ENCODE measurements at regions not wholly inside any gene's neighbourhood (a gene's known extent, or its start where the extent isn't known, plus 50 kb on each side); places are given as distances from the start of the nearest gene placed in this dataset.

GRCh38 chr16:73584157-73584556 lies 536.2 kb upstream of the ZFHX3 start:
- H3K36me3 ChIP-seq (ENCODE audit: low read depth, low read length) = no peaks in the 10 kb centered on the region
- no peak overlapping the region for H3K4me3 ChIP-seq (ENCODE audit: low read length)
- H2AFZ ChIP-seq (ENCODE audit: low read length) = no peak overlapping the region
- no peaks in the 10 kb centered on the region for H4K20me1 ChIP-seq (ENCODE audit: low read length)
- H3K9me3 ChIP-seq (ENCODE audit: low read length) = no peaks in the 10 kb centered on the region
- intact Hi-C loops (cut with micrococcal nuclease) = no loop called here
- DNase-seq (no peak), ATAC-seq (no peak)
- no peak overlapping the region for H3K27ac ChIP-seq (ENCODE audit: low read length)
- CTCF ChIA-PET = no interaction called here
- no peak overlapping the region for H3K4me2 ChIP-seq (ENCODE audit: low read length)
- no peaks in the 10 kb centered on the region for H3F3A ChIP-seq (ENCODE audit: low read length, unreplicated experiment)
- POLR2A ChIA-PET (ENCODE audit: unreplicated experiment) = no interaction called here
- H3K27me3 ChIP-seq (ENCODE audit: low read length) = no peaks in the 10 kb centered on the region
- H3K9me2 ChIP-seq (replicated peaks; ENCODE audit: low read length) = no peaks in the 10 kb centered on the region
- no peaks in the 10 kb centered on the region for H3K79me2 ChIP-seq (ENCODE audit: low read length)
- TF ChIP-seq EZH2 (IDR thresholded peaks at IDR 0.05; ENCODE audit: low read length, unreplicated experiment) (no peak), EZH2phosphoT487 (IDR thresholded peaks at IDR 0.05; ENCODE audit: borderline replicate concordance, low read length) (no peak), CTCF (conservative IDR thresholded peaks at IDR 0.05; ENCODE audit: low read depth, low read length) (no peak)
- no TSS peak for BruUV-seq (replicated peaks)
- H3K4me1 ChIP-seq (ENCODE audit: insufficient read depth, low read length) = no peaks in the 10 kb centered on the region
- H3K9ac ChIP-seq (ENCODE audit: low read length) = no peak overlapping the region

- DNase-seq = peak; percentile 23
- no peaks in the 10 kb centered on the region for H4K20me1 ChIP-seq (ENCODE audit: low read length)
- intact Hi-C loops (cut with micrococcal nuclease) = no loop called here
- CTCF ChIA-PET = no interaction called here
- no peaks in the 10 kb centered on the region for H3K79me2 ChIP-seq (ENCODE audit: low read length)
- no peak overlapping the region for H3K4me3 ChIP-seq (ENCODE audit: low read length)
- H3K4me1 ChIP-seq (ENCODE audit: insufficient read depth, low read length) = no peaks in the 10 kb centered on the region
- POLR2A ChIA-PET (ENCODE audit: unreplicated experiment) = interaction anchor here (0.9 kb wide), 1 partner anchor 306 kb away, joined by 3 read pairs; no protein-coding TSS in a partner anchor
- no peaks in the 10 kb centered on the region for H3K36me3 ChIP-seq (ENCODE audit: low read depth, low read length)
- no peak overlapping the region for H2AFZ ChIP-seq (ENCODE audit: low read length)
- BruUV-seq (replicated peaks) = no TSS peak
- H3K27me3 ChIP-seq (ENCODE audit: low read length) = peaks cover 56% of the 10 kb centered on the region
- H3K4me2 ChIP-seq (ENCODE audit: low read length) = no peak overlapping the region
- ATAC-seq = no peak
- no peak for TF ChIP-seq EZH2 (IDR thresholded peaks at IDR 0.05; ENCODE audit: low read length, unreplicated experiment)
- TF ChIP-seq EZH2phosphoT487 (IDR thresholded peaks at IDR 0.05; ENCODE audit: borderline replicate concordance, low read length) = no peak
- no peak overlapping the region for H3K9ac ChIP-seq (ENCODE audit: low read length)
- H3F3A ChIP-seq (ENCODE audit: low read length, unreplicated experiment) = no peaks in the 10 kb centered on the region
- H3K27ac ChIP-seq (ENCODE audit: low read length) = no peak overlapping the region
- H3K9me2 ChIP-seq (replicated peaks; ENCODE audit: low read length) = no peaks in the 10 kb centered on the region
- no peaks in the 10 kb centered on the region for H3K9me3 ChIP-seq (ENCODE audit: low read length)
Observed at GRCh38 chr16:73572135-73572828, 524.4 kb upstream of the ZFHX3 start.

GRCh38 chr16:73569266-73569980 lies 521.5 kb upstream of the ZFHX3 start:
- no peaks in the 10 kb centered on the region for H3F3A ChIP-seq (ENCODE audit: low read length, unreplicated experiment)
- TF ChIP-seq EZH2phosphoT487 (IDR thresholded peaks at IDR 0.05; ENCODE audit: borderline replicate concordance, low read length) = no peak
- no peak for TF ChIP-seq CTCF (conservative IDR thresholded peaks at IDR 0.05; ENCODE audit: low read depth, low read length)
- TF ChIP-seq EZH2 (IDR thresholded peaks at IDR 0.05; ENCODE audit: low read length, unreplicated experiment) = no peak
- no peak overlapping the region for H3K4me2 ChIP-seq (ENCODE audit: low read length)
- no peaks in the 10 kb centered on the region for H4K20me1 ChIP-seq (ENCODE audit: low read length)
- intact Hi-C loops (cut with micrococcal nuclease) = no loop called here
- no peak overlapping the region for H3K4me3 ChIP-seq (ENCODE audit: low read length)
- no peaks in the 10 kb centered on the region for H3K79me2 ChIP-seq (ENCODE audit: low read length)
- DNase-seq (no peak), ATAC-seq (no peak)
- ChIA-PET POLR2A (ENCODE audit: unreplicated experiment) (no interaction called here), CTCF (no interaction called here)
- H3K36me3 ChIP-seq (ENCODE audit: low read depth, low read length) = no peaks in the 10 kb centered on the region
- H2AFZ ChIP-seq (ENCODE audit: low read length) = no peak overlapping the region
- no peak overlapping the region for H3K27ac ChIP-seq (ENCODE audit: low read length)
- no peaks in the 10 kb centered on the region for H3K9me2 ChIP-seq (replicated peaks; ENCODE audit: low read length)
- H3K4me1 ChIP-seq (ENCODE audit: insufficient read depth, low read length) = no peaks in the 10 kb centered on the region
- H3K9me3 ChIP-seq (ENCODE audit: low read length) = no peaks in the 10 kb centered on the region
- no peak overlapping the region for H3K9ac ChIP-seq (ENCODE audit: low read length)
- peaks cover 41% of the 10 kb centered on the region for H3K27me3 ChIP-seq (ENCODE audit: low read length)
- BruUV-seq (replicated peaks) = no TSS peak

Data from PC-3 (cell line).